ENCODE measurements at regions not wholly inside any gene's neighbourhood (a gene's known extent, or its start where the extent isn't known, plus 50 kb on each side); places are given as distances from the start of the nearest gene placed in this dataset.

GRCh38 chr12:77368379-77368778 is 303.0 kb upstream of the E2F7 start:
- no peak for TF ChIP-seq CTCF (IDR thresholded peaks at IDR 0.05)
- no peak for TF ChIP-seq EZH2 (IDR thresholded peaks at IDR 0.05; ENCODE audit: borderline replicate concordance, insufficient read depth, low read depth, low read length, poor library complexity, severe bottlenecking)
